T-helper 2 cell (primary cell): ENCODE measurements at regions not wholly inside any gene's neighbourhood (a gene's known extent, or its start where the extent isn't known, plus 50 kb on each side); places are given as distances from the start of the nearest gene placed in this dataset.
"Not testable (repeated sequence)": the region's sequence is repeated elsewhere in the genome, so short reads cannot be mapped to it uniquely, and the experiment has no call there.

Experiments
- DNase-seq, 5 experiments: peaks; one replicate each; pipeline versions ENCODE4 v3.0.0 to v3.0.0-alpha.2; 2012 to 2022

GRCh38 chr16:31975826-31976419 is 102.3 kb downstream of the ZNF267 start:
- DNase-seq: not testable (repeated sequence)

- DNase-seq: not testable (repeated sequence)
These were observed 104.9 kb downstream of the ZNF267 start for GRCh38 chr16:31978463-31978862.

GRCh38 chr16:31981739-31982138 is 108.1 kb downstream of the ZNF267 start:
- not testable (repeated sequence) for DNase-seq

- not testable (repeated sequence) for DNase-seq
These were observed 109.4 kb downstream of the ZNF267 start for GRCh38 chr16:31982986-31983385.

GRCh38 chr16:31983666-31984065 is 110.1 kb downstream of the ZNF267 start:
- DNase-seq: not testable (repeated sequence)

- DNase-seq: not testable (repeated sequence)
These were observed 113.3 kb downstream of the ZNF267 start for GRCh38 chr16:31986895-31987294.

- peak in 3 of 5 experiments; percentile 6 to 37 (median 27) for DNase-seq
These were observed 115.3 kb downstream of the ZNF267 start for GRCh38 chr16:31988595-31989581.

GRCh38 chr16:31990261-31990660 is 116.7 kb downstream of the ZNF267 start:
- not testable (repeated sequence) for DNase-seq

GRCh38 chr16:31990980-31991379 is 117.4 kb downstream of the ZNF267 start:
- not testable (repeated sequence) for DNase-seq

GRCh38 chr16:31996325-31996724 is 122.7 kb downstream of the ZNF267 start:
- not testable (repeated sequence) for DNase-seq

GRCh38 chr16:32002496-32002895 is 128.9 kb downstream of the ZNF267 start:
- DNase-seq: not testable (repeated sequence)

GRCh38 chr16:32003819-32004218 is 130.2 kb downstream of the ZNF267 start:
- DNase-seq: not testable (repeated sequence)

GRCh38 chr16:32038783-32039496 is 165.3 kb downstream of the ZNF267 start:
- peak in 2 of 5 experiments; percentile 8 to 9 for DNase-seq

- DNase-seq: not testable (repeated sequence)
These were observed 166.3 kb downstream of the ZNF267 start for GRCh38 chr16:32039919-32040318.

GRCh38 chr16:32066016-32066651 is 187.0 kb upstream of the TP53TG3D start:
- DNase-seq: peak in 2 of 5 experiments; percentile 0 to 9

- not testable (repeated sequence) for DNase-seq
These were observed 181.5 kb upstream of the TP53TG3D start for GRCh38 chr16:32071586-32071985.

GRCh38 chr16:32083891-32084290 is 169.2 kb upstream of the TP53TG3D start:
- DNase-seq: not testable (repeated sequence)

GRCh38 chr16:32084656-32085401 is 168.3 kb upstream of the TP53TG3D start:
- DNase-seq: peak in 4 of 5 experiments; percentile 0 to 19 (median 10)

- peak; percentile 1 to 55 (median 9) for DNase-seq
These were observed 167.5 kb upstream of the TP53TG3D start for GRCh38 chr16:32085438-32086141.

GRCh38 chr16:32115562-32115961 is 137.5 kb upstream of the TP53TG3D start:
- DNase-seq: not testable (repeated sequence)

- DNase-seq: peak in 2 of 5 experiments; percentile 3 to 7
These were observed 137.0 kb upstream of the TP53TG3D start for GRCh38 chr16:32116080-32116479.
